GM13976 (cell line): ENCODE measurements at regions not wholly inside any gene's neighbourhood (a gene's known extent, or its start where the extent isn't known, plus 50 kb on each side); places are given as distances from the start of the nearest gene placed in this dataset.

ENCODE experiments used
- DNase-seq: peaks from one replicate; pipeline ENCODE4 v3.0.0; 2012; ENCODE audit warnings: low spot score
- in situ Hi-C: fragments of 300-500 bp; cut with MboI; formaldehyde crosslinking; loops from one replicate; pipeline ENCODE4 v1.12.0; 2022; ENCODE audit warnings: low sequenced_read_pairs, mixed read lengths, inconsistent platforms; ENCODE audit not compliant: unreplicated experiment
- TF ChIP-seq, protein P1 (sequence below): IDR thresholded peaks from 2 replicates; pipeline ENCODE4 v1.5.1; 2012; ENCODE audit warnings: borderline replicate concordance, mild to moderate bottlenecking; ENCODE audit not compliant: insufficient read depth; ENCODE audit errors: extremely low read depth, missing control alignments, control extremely low read depth

DNA sequence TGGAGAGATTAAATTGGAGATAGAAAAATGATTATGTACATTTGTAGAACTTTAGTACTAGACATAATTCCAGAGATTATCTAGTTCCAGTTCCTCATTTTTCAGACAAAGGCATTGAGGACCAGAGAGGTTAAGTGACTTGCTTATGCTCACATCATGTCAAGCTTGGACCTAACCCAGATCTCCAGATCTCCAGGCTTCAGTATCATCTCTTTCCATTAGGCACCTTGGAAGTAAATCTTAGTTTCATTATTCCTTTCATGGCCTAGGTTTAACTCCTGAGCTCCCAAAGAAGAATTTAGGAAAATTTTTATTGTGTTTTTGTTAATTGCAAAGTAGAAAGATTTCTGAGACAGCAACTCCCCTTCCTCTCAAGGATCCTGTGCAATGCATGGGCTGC, 148.8 kb downstream of the GATB start:
- in situ Hi-C loops = loop anchor here (25.0 kb wide), 1 partner anchor 475 kb away; no protein-coding TSS in a partner anchor
- no peak for DNase-seq
- TF ChIP-seq, protein P1, sequence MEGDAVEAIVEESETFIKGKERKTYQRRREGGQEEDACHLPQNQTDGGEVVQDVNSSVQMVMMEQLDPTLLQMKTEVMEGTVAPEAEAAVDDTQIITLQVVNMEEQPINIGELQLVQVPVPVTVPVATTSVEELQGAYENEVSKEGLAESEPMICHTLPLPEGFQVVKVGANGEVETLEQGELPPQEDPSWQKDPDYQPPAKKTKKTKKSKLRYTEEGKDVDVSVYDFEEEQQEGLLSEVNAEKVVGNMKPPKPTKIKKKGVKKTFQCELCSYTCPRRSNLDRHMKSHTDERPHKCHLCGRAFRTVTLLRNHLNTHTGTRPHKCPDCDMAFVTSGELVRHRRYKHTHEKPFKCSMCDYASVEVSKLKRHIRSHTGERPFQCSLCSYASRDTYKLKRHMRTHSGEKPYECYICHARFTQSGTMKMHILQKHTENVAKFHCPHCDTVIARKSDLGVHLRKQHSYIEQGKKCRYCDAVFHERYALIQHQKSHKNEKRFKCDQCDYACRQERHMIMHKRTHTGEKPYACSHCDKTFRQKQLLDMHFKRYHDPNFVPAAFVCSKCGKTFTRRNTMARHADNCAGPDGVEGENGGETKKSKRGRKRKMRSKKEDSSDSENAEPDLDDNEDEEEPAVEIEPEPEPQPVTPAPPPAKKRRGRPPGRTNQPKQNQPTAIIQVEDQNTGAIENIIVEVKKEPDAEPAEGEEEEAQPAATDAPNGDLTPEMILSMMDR = no peak

DNA sequence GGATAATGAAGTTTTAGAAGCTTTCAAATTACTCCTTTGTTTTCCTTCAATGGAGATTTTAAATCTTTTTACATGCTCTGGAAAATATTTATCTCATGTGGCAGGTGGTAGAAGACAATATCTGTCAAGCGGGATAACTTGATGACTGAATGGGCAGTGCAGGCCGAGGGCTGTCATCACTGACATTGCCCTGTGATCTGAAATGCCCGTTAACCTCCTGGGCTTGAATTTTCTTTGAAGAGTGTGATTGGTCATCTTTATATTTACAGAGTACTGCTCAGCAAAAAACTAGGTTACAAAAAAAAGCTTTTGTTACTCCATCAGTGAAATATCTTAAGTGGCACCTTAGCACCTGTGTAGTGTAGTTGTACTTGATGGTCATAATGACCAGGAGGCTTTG, 147.5 kb downstream of the GATB start:
- no peak for DNase-seq
- TF ChIP-seq, protein P1 = no peak
- in situ Hi-C loops = loop anchor here (25.0 kb wide), 1 partner anchor 476 kb away; no protein-coding TSS in a partner anchor

DNA sequence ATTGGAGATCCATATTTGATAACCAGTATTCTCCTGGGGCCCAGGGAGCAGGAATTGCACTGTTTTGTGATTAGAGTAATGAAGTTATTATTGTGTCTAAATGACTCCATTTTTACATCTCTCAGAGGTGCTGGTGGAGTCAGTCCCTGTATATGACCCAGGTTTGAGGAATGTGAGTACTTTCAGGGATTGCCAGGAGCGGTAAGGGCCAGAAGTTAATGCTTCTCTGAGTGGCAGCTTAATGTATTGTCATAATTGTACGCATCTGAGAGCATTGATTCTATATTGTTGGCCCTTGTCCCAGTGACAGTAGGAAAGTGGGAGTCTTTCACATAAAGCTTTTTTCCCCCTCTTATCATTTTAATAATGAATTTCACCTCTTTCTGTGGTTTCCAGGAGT, 146.2 kb downstream of the GATB start:
- in situ Hi-C loops = loop anchor here (25.0 kb wide), 1 partner anchor 477 kb away; no protein-coding TSS in a partner anchor
- DNase-seq = no peak

DNA sequence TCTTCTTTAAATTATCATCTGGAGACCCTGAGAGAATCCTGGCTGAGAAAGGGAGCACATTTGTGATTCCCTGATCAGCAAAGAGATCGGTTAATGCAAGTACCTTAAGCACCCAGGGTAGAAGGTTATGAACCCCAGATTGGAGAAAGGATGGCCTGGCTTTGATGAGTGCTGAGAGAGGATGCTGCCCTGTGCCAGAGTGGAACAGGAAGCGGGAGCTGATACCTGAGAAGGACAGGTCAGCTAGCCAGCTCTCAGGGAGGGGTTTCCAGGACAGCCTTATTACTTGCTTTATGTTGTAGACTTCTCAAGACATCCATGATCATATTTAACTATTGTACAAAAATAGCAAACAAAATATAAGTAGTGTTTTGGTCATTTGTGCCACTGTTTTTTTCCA, 141.9 kb downstream of the GATB start:
- no peak for DNase-seq
- TF ChIP-seq, protein P1 = no peak
- in situ Hi-C loops = loop anchor here (25.0 kb wide), 1 partner anchor 482 kb away; no protein-coding TSS in a partner anchor

More for the DNA sequence above, 146.2 kb downstream of the GATB start:
- TF ChIP-seq, protein P1 = no peak

DNA sequence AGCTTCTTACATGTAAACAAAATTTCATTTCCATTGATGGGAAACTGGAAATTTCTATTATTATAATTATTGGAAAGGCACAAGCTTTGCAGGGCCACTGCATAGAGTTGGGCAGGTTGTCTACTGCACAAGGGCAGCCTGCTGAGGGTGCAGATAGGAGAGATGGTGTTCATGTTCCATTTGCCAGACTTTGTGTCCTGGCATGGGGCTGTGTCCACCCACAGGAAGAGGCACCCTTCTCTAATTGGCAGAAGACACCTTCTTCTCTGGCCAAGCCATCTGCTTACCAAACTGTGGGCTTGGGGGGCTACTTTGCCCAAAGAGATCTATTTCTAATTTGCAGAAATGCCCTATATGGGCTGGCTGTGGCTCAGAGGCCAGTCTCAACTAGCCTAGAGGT, 140.7 kb downstream of the GATB start:
- DNase-seq = no peak
- TF ChIP-seq, protein P1 = no peak
- in situ Hi-C loops = loop anchor here (25.0 kb wide), 1 partner anchor 483 kb away; no protein-coding TSS in a partner anchor
